BJ (cell line): ENCODE measurements at regions not wholly inside any gene's neighbourhood (a gene's known extent, or its start where the extent isn't known, plus 50 kb on each side); places are given as distances from the start of the nearest gene placed in this dataset.

Experiments used
- CTCF ChIA-PET: fragments of 350-600 bp; formaldehyde crosslinking; extraction: SDS; loops from one replicate; lab custom pipeline; 2021; ENCODE audit warnings: antibody characterized with exemption, inconsistent platforms; lab: Yijun Ruan, JAX
- POLR2A ChIA-PET: fragments of 300-600 bp; sonication (Branson Sonifier 250); formaldehyde crosslinking; extraction: SDS; loops from one replicate; lab custom pipeline; 2021; ENCODE audit warnings: antibody characterized with exemption; lab: Charles Lee
- DNase-seq: peaks from one replicate; pipeline ENCODE4 v3.0.0-alpha.2; 2011; ENCODE audit warnings: low read depth
- H3K27me3 ChIP-seq: 2 replicates; pipeline ENCODE4 v1.6.0; 2011; ENCODE audit warnings: low read length; ENCODE audit not compliant: control insufficient read depth, insufficient read depth
- H3K36me3 ChIP-seq: 2 replicates; pipeline ENCODE4 v1.5.1; 2011; ENCODE audit warnings: low read length; ENCODE audit not compliant: control insufficient read depth, insufficient read depth
- H3K4me3 ChIP-seq: 2 replicates; pipeline ENCODE4 v1.5.1; 2011; ENCODE audit warnings: low read depth, mild to moderate bottlenecking, control low read depth, low read length
- CTCF ChIP-seq: IDR thresholded peaks from 2 replicates; pipeline ENCODE4 v1.5.1; 2011; ENCODE audit warnings: low read depth, mild to moderate bottlenecking, control low read depth, inconsistent platforms, low read length, moderate library complexity; ENCODE audit not compliant: insufficient read depth

GRCh38 chr5:56455417-56455816 is 222.3 kb upstream of the ANKRD55 start:
- Histone ChIP-seq H3K4me3 (no peak overlapping the region), H3K27me3 (no peaks in the 10 kb centered on the region), H3K36me3 (no peaks in the 10 kb centered on the region)
- ChIA-PET POLR2A (no interaction called here), CTCF (interaction anchor here (1.9 kb wide), 1 partner anchor 8 kb away, joined by 4 read pairs; no protein-coding TSS in a partner anchor)
- no peak for TF ChIP-seq CTCF
- no peak for DNase-seq

- no peak for TF ChIP-seq CTCF
- POLR2A ChIA-PET = no interaction called here
- H3K36me3 ChIP-seq = no peaks in the 10 kb centered on the region
- CTCF ChIA-PET = no interaction called here
- H3K27me3 ChIP-seq = no peaks in the 10 kb centered on the region
- no peak overlapping the region for H3K4me3 ChIP-seq
- no peak for DNase-seq
Observed at GRCh38 chr5:56454219-56454862, 221.2 kb upstream of the ANKRD55 start.

- no peak for DNase-seq
- TF ChIP-seq CTCF = no peak
- ChIA-PET CTCF (interaction anchor here (0.6 kb wide), 1 partner anchor 546 kb away, joined by 4 read pairs; no protein-coding TSS in a partner anchor), POLR2A (no interaction called here)
- no peak overlapping the region for H3K4me3 ChIP-seq
- H3K36me3 ChIP-seq = no peaks in the 10 kb centered on the region
- H3K27me3 ChIP-seq = no peaks in the 10 kb centered on the region
Observed at GRCh38 chr5:56451742-56452141, 218.6 kb upstream of the ANKRD55 start.

- DNase-seq = no peak
- CTCF ChIA-PET = interaction anchor here (1.1 to 1.2 kb wide), 2 partner anchors 10 to 180 kb away, joined by 3 to 7 read pairs; no protein-coding TSS in a partner anchor
- H3K36me3 ChIP-seq = no peaks in the 10 kb centered on the region
- no peak for TF ChIP-seq CTCF
- POLR2A ChIA-PET = no interaction called here
- no peak overlapping the region for H3K4me3 ChIP-seq
- H3K27me3 ChIP-seq = no peaks in the 10 kb centered on the region
Observed at GRCh38 chr5:56450766-56451165, 217.6 kb upstream of the ANKRD55 start.

GRCh38 chr5:56449071-56449640 is 216.0 kb upstream of the ANKRD55 start:
- CTCF ChIA-PET = interaction anchor here (1.0 kb wide), 1 partner anchor 178 kb away, joined by 3 read pairs; no protein-coding TSS in a partner anchor
- POLR2A ChIA-PET = no interaction called here
- Histone ChIP-seq H3K27me3 (no peaks in the 10 kb centered on the region), H3K36me3 (no peaks in the 10 kb centered on the region), H3K4me3 (no peak overlapping the region)
- TF ChIP-seq CTCF = no peak
- no peak for DNase-seq
